GM19351 (cell line): ENCODE measurements at regions not wholly inside any gene's neighbourhood (a gene's known extent, or its start where the extent isn't known, plus 50 kb on each side); places are given as distances from the start of the nearest gene placed in this dataset.

Experiments
- ATAC-seq: cut with Tn5 transposase; IDR thresholded peaks from one replicate; pipeline ENCODE4 v1.9.1; 2021; ENCODE audit warnings: mild to moderate bottlenecking, moderate library complexity; ENCODE audit not compliant: unreplicated experiment

DNA sequence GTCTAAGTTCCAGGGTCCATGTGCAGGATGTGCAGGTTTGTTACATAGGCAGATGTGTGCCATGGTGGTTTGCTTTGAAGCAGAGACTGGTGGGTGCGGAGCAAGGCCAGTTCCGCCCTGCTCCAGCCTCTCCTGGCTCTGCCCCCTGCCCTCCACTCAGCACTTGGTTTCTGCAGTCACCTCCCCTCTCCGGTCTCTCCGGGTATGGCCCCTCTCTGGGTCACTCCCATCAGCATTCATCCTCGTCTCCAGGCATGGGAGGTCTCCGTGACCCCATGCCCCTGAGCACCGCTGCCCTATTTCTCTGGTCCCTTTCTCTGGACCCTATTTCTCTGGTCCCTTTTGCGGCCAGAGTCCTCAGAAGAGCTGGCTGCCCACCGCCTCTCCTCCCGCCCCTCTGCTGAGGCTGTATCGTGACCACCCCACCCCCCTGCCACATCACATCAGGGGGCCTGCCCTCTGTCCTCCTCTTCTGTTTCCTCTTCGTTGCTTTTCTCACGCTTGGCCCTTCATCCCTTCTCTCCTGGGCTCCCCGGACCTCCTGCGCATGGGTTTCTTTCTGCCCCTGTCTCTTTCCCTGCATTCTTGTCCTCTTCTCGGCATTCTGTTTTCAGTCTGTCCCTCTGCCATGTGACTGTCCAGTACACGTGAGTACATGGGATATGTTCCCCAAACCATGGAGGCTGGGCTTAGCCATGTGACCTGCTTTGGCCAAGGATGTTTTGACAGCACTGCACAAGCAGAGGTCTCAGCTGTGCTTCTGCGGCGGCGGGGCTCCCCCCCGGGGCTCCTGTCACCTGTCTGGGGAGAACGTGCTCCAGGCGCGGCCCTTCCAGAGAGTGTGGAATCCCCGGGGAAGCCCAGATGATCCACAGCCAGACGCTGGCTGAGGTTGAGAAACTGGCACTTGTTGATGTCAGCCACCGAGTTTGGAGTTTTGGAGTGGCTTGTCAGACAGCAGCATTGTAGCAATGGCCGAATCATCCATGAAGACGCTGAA, 54.4 kb upstream of the C1orf174 start:
- ATAC-seq: no peak

DNA sequence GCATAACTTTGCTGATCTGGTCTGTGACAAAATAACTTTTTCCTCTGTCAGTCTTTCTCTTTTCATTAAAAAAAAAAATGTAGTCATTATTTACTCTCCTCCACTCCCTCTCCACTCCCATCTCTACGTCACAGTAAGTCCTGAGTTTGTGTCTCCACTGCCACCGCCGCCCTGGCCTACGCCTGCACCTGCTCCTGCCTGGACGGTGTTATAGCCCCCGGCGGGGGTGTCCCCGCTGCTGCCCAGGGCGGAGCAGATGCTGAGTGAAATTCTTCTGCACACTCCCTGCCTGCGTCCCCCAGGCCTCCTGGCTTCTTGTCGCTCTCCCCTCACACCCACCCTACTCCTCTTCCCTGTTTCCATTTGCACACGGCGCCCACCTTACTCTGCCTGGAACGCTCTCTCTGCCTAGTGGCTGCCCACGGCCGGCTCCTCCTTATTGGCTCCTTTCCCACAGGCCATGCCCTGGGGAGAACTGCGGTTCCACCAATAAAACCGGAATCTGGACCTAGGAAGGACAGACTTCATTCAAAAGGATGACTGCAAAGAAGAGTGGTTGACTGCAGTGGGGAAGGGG, 55.2 kb upstream of the C1orf174 start:
- ATAC-seq: no peak

DNA sequence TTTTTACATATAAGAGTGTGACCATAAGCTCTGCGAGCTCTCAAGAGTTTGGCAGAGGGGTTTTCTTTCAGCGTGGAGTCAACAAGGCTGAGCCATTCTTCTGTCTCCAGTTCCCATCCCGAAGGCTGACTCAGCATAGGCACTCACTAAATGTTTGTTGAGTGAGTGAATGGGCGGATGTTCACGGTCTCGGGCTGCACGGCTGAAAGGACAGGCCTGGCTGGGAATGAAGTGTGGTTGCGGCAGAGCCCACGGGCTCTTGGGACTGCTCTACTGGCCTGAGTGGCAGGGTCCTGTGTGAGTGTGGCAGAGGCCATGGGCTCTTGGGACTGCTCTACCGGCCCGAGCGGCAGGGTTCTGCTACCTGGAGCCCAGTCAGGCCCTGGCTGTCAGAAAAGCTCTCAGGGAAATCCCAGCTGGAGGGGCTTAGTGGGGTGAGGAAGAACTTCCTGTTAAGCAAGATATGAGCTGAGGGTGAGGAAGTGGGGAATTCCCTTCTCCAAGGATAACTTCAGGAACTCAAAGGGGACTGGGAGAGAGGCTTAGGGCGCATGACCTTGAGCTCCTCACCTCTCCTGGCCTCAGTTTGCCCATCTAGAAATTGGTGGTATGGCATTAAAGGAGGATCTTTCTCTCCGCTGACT, 56.6 kb upstream of the C1orf174 start:
- no peak for ATAC-seq

DNA sequence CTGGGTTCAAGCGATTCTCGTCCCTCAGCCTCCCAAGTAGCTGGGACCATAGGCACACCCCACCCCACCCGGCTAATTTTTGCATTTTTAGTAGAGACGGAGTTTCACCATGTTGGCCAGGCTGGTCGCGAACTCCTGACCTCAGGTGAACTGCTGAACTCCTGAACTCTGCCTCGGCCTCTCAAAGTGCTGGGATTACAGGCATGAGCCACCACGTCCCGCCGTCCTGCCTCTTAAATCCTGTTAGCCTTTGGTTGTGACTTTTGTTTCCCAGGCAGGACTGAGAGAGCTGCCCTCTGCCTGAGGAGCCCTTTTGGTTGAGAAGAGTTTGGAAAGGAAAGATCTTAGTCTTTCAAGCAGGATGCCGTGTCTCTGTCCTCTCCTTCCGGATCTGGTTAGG, 59.3 kb upstream of the C1orf174 start:
- no peak for ATAC-seq

DNA sequence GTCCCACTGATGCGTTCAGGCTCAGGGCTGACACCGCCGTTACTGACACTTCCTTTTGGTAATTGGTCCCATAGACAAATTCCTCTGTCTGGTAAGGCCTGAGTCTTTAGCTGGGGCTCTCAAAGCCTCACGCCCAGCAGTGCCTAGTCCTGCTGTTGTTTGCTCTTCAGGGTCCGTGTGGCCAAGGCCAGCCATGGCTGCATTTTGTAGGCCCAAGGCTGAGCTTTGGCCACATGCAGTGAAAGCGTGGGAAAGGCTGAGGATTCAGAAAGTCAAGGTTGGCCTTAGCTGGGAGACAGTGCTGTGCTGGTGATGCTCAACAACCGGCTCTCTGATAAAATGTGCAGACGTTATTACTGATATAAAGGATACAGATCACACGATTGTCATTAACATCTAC, 63.5 kb upstream of the C1orf174 start:
- ATAC-seq: no peak

DNA sequence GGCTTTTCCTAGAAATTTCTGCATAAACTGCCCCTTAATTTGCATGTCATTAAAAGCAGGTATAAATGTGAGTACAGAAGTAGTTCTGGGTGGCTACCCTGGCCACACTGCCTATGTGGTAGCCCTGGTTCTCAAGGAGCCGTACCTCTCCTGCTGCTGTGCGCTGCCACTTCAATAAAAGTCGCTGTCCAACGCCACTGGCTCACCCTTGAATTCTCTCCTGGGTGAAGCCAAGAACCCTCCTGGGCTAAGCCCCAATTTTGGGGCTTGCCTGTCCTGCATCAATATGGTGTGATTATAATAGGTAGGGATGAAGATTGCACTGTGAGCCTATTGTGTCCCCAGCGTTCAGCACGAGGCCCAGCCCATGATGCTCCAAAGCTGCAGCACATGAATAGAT, 65.6 kb upstream of the C1orf174 start:
- ATAC-seq: no peak

DNA sequence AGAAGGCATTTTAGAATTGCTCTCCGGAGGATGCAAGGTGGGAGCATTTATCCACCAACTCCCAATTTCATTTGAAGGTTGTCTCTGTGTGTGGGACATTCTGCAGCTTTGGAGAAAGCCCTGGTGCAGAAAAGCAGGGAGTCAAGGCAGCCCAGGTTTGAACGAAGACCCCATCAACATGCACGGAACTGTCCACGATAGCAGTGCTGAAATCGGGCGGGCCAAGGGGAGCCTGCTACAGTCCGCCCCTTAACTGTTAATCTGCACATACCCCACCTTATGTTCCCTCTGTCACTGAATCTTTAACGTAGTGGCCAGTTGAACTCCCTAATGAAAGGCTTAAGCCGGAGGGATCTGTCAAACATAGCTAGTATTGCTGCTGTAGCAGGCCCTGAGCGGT, 68.8 kb upstream of the C1orf174 start:
- ATAC-seq: no peak

DNA sequence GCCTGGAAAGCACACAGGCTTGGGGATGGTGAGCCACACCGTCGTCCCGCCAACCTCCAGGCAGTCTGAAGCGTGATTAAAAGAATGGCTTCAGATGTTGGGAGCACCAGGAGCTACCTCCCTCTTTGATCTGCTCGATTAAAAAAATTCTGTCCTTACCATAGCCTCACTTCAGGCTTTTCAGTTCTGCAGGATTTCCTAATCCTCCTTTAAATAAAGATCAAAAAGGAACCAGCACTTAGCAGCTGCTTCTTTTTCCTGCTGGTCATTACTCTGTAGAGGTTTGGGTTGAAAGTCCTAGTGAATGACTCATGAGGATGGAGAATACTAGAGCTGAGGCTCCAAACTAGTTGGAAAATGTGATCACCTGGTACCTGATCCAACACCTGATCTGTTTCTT, 71.9 kb upstream of the C1orf174 start:
- ATAC-seq: no peak

DNA sequence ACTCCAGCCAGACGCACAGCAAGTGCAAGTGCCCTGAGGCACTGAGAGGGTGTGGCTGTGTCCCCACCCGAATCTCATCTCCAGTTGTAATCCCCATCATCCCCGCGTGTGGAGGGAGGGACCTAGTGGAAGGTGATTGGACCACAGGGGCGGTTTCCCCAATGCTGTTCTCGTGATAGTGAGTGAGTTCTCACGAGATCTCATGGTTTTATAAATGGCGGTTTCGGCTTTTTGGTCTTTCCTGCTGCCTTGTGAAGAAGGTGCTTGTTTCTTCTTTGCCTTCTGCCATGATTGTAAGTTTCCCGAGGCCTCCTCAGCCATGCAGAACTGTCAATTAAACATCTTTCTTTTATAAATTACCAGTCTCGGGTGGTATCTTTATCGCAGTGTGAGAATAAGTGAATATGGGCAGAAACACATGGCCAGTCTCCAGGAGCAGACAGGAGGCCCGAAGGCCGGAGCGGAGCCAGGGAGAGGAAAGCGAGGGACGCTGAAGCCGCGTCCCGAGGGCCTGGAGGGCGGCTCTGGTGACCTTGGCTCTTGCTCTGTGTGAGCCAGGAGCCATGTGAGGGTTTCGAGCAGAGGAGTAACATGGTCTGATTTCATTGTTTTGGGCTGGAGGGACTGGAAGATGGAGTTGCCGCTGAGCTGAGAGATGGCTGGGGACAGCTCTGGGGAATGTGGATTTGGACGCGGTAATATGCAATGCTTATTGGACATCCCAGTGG, 76.0 kb upstream of the C1orf174 start:
- no peak for ATAC-seq

DNA sequence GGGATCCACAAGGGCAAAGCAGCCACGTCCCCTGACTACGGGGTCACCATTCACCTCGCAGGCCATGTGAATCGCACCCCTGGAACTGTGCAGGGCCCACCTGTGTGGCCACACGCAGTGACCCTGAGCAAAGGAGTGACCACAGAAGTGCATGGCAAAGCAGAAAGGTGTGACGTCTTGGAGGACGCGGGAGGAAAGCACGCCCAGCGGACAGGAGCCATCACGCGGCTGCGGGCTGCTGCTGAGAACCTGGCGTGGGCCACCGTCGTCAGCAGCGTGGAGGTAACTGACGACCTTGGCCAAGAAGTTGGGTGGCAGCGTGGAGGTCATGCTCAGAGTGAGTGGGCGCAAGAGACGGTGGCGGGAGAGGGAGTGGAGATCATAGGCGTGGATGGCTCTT, 76.7 kb upstream of the C1orf174 start:
- no peak for ATAC-seq

DNA sequence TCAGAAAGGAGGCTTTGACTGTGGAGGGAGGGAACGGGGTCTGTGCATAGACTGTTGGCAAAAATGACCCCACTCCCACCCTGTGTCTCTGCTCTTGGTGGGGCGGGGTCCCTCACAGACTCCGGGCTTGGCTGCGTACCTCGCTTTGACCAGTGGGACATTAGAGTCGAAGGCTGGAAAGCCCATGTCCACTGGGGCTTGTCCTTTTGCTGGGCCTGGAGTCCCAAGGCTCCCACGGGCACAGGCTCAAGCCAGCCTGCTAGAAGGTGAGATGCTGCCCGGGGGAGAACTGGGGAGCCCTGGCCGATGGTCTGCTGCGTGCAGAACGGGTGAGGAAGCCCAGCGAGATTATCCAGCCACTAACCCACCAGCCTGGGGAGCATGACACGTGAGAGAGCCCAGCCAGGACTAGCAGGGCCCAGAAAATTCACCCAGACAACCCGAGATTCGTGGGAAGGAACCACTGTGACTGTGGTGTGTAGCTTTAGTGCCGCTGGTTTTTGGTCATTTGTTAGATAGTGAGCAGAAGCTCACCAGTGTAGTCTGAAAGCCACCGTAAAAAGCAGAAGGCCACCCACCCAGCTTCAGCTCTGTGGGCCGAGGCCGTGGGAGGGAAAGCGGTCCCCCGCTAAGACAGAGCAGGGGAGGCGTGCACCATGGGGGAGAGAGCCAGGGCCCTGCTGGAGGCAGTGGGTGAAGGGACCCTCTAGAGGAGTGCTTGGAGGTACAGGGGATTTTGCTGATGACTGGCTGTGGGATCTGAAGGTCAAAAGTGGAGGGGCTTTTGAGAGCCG, 78.3 kb upstream of the C1orf174 start:
- no peak for ATAC-seq

DNA sequence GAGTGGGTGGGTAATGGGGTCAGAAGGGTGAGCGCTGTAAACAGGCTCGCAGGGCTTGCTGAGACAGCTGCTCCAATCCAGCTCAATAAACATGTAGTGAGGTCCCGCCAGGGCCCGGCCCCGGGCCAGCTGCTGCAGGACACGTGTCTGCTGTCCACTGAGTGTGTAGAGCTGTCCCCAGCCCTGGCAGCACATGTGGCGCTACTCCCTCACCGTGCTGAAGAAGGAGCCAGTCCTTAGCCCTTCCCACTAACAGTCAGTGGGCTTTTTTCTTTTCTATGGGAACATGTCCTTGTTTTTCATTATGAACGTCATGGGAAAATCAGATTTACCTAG, 78.9 kb upstream of the C1orf174 start:
- no peak for ATAC-seq

DNA sequence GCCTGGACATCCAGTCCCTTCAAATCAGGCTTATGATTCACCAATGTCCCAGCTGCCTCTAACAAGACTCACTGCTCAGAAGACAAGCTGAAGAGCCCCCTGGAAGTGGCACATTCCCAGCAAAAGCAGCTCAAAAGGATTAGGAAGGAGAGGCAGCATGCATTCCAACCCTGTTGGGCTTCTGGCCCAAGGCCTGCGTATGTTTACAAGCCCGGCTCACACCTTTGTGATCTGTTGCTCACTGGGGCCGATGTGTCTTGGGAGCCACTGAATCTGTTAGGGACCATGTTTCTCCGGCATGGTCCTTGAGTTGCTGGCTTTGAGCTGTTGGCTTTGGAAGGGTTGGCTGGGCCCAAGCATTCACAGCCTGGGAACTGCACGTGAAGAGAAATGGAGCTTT, 81.2 kb upstream of the C1orf174 start:
- ATAC-seq: no peak

DNA sequence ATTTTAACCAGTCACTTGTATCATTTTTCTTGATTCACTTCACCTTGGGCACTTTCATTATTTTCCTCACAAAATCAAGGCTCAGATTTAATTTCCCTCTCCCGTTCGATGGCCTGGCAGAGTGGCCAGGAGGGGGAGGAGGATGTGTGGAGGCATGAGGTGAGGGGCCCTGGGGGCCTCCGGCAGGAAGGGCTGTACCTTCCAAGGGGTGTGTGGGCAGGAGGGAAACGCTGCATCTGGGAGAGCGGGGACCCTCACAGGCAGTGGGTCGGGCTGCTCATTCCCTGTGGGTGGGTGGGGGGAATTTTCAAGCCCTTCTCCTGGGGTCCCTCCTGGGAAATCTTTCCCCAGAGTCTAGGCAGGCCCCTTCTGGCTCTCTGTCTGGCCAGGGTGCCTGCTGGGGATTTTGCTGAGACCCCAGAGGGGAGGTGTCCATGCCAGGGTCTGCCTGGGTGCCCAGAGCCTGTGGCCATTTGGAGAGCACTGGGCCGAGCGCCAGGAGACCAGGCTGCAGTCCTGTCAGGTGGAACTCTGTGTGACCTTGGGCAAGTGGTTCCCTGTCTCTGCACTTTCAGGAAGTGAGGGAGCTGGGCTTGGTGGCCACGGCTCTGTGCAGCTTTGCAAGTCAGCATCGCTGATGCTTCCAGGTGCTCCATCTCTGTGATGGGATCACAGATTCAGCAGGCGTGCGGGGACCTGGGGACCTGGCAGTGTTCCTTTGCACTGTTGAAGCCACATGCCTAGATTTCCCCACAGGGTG, 81.9 kb upstream of the C1orf174 start:
- no peak for ATAC-seq

DNA sequence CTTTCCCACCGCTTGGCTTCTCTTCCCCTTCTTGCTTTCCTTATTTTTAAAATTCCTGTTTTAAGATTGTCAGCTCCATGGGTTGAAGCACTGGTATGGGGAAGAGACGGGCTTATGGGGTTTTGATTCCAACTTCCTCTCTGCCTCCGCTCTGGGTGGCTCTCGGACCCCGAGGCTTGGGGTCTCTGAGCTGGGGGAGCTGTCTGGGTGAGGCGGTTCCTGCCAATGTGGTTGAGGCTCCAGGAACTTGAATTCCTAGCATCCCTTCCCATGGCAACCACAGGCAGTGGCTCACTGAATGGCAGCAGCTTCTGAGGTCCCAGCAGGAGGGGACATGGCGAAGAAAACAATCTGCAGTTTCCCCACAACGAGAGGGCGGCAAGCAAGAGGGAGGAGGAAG, 83.1 kb upstream of the C1orf174 start:
- no peak for ATAC-seq

DNA sequence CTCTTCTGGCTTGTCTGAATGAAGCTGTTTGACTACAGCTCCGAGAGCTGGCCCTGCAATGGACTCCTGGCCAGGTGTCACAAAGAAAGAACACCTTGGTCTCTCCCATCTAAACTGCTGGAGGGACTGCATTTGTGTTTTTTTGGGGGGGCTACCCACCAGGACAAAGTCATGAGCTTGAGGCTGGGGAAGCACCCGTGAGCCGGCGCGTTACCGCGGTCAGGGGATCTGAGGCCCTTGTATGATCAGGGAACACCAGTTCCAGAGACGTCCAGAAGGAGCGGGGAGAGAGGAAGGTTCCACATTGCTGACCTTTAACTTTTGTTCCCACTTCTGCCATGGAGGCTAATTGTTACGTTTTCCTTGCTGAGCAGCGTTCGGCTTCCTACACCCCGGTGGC, 84.5 kb upstream of the C1orf174 start:
- no peak for ATAC-seq

DNA sequence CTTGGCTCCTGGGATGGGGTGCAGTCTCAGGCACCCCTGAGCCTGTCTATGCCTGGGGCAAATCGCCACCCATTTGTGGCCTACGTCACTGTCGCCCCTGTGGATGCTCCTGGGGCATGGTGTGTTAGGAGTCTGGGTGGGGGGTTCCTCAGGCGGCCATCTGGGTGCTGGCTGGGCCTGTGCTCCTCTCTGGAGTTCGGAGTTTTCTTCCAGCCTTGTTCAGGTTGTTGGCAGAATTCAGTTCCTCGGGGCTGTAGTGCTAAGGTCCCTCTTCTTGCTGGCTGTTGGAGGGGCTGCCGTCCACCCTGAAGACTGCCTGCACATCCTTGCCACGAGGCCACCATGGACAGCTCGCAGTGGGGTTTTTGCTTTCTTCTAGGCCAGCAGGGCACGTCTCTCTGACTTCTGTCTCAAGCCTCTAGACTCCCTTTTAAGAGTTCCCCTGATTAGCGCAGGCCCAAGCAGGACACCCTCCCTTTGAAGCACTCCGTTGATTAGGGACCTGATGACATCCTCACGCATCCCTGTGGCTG, 86.7 kb upstream of the C1orf174 start:
- ATAC-seq: no peak

DNA sequence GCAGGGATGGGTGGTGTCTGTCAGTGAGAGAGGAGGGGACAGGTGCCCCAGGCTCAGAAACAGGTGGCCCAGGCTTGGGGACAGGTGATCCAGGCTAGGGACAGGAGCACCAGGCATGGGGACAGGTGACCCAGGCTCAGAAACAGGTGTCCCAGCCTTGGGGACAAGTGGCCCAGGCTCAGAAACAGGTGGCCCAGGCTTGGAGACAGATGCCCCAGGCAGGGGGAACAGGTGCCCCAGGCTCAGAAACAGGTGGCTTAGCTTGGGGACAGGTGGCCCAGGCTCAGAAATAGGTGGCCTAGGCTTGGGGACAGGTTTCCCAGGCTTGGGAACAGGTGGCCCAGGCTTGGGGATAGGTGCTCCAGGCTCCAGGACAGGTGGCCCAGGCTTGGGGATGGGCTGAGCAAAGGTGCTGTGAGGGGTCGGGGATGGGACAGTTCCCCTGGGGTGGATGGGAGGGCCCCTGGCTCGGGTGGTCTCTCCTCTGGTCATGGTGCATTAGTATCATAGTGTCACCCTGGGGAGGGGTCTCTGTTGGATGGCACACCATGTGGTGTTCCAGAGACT, 87.7 kb upstream of the C1orf174 start:
- no peak for ATAC-seq

DNA sequence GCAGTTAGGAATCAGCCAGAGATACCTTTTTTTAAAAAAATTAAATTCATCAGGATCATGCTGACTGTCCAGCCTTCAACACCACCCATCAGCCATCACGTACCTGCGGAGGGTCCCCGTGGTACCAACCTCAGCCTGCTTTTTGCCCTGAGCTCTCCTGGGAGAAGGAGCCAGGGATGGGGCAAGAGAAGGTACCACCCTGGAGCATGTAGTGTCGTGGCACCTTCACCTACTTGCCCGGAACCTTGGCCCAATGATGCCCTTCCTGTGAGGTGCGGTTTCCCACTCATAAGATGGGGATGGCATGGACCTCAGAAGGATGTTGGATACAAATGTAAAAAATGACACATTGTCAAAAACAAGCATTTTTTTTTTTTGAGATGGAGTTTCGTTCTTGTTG, 88.4 kb upstream of the C1orf174 start:
- no peak for ATAC-seq
